UCSD-AML1 (cell line): ENCODE measurements at regions not wholly inside any gene's neighbourhood (a gene's known extent, or its start where the extent isn't known, plus 50 kb on each side); places are given as distances from the start of the nearest gene placed in this dataset.

ENCODE experiments used
- DNase-seq: peaks from one replicate; lab custom pipeline; 2025; ENCODE audit not compliant: unreplicated experiment; lab: John Stamatoyannopoulos, UW

- no peak for DNase-seq
Measured at GRCh38 chr1:13878021-13878420, 178.0 kb downstream of the PRDM2 start.

DNA sequence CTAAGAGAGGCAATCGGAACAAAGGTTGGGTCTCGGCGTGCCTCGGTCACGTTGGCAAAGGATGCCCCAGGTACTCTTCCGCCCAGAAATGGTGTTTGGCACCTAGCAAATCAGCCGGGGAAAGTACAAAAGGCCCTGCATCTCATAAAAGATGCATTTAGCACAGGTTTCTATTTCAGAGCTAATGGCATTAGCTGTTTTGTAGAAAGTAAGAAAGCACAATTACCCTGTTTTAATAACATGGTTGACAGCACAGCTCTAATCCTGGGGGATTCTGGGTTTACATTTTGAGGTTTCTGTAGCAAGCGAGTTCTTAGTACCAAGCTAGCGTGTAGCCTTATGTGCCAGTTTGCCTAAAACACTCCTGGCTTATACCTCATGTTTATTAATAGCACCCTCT lies 178.5 kb downstream of the PRDM2 start:
- no peak for DNase-seq

- no peak for DNase-seq
Measured at GRCh38 chr1:13881385-13882088, 181.5 kb downstream of the PRDM2 start.

- no peak for DNase-seq
Measured at GRCh38 chr1:13888351-13888986, 188.5 kb downstream of the PRDM2 start.

- DNase-seq: no peak
Measured at GRCh38 chr1:13889495-13889894, 189.5 kb downstream of the PRDM2 start.

GRCh38 chr1:13890766-13891165 lies 190.8 kb downstream of the PRDM2 start:
- DNase-seq: no peak

- no peak for DNase-seq
Measured at GRCh38 chr1:13892198-13892597, 192.2 kb downstream of the PRDM2 start.

DNA sequence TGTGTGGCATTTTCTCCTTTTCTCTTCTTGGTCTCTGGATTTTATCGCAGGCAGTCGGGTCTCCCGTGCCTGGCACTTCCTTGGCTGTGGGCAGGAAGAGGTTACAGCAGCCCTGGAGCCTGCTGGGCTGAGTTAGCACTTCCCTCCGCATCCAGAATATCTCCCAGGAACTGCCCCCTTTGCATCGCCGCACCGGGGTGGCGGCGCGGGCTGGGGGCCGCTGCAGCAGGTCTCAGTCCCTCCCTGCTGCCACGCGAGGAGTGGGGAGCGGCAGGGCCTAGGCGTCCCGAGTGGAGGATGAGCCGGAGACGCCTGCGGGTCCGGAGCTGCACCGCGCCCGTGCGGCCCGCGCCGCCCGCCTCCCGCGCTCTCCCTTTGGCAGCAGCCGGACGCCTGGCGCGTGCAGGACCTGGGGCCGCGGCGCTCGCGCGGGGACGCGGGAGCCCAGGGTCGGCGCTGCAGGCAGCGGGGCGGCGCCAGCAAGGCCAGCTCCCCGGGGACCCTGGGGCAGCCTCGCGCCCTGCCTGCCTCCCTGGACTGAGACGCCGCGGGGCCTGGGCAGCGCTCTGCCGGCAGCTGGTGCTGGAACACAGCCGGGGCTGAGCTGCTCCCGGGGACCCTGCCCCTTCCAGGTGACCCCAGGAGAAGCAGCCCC lies 192.8 kb downstream of the PRDM2 start:
- no peak for DNase-seq

DNA sequence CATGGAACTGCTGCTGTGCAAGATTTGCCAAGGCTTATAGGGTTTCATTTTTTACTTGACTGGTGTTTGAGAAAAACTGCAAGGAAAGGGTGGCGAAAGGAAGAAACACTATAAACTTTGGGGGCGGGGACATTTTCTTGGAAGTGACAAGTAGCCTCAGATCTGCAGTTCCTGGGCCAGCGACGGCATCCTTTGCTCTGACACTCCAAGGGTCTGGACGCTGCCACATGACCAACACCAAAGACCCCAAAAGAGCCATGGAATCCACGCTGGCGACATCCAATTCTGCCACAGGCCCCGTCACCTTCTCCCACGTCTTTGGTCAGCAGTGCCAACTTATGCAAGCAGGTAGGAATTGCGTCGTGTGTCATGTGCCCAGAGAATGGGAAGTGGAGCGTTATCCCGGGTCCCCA lies 193.4 kb downstream of the PRDM2 start:
- DNase-seq: no peak

- no peak for DNase-seq
Measured at GRCh38 chr1:13896932-13897331, 196.9 kb downstream of the PRDM2 start.

DNA sequence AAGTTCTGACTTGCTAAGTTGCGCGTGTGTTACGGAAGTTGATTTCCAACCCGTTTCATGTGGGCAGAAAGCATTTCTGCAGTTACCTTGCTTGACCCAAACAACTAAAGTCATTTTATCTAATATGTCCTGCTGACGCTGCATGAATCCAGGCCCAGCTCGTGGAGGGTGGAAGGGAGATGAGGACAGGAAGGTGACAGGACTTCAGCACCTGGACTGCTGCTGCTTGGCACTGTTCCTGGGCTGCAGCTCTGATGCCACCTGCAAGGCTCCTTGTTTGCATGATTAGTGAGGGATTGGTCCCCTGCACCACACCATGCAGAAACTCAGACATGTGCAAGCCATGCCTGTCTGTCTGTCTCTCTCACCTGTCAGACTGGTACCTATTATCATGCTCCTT lies 198.4 kb downstream of the PRDM2 start:
- DNase-seq: no peak

DNA sequence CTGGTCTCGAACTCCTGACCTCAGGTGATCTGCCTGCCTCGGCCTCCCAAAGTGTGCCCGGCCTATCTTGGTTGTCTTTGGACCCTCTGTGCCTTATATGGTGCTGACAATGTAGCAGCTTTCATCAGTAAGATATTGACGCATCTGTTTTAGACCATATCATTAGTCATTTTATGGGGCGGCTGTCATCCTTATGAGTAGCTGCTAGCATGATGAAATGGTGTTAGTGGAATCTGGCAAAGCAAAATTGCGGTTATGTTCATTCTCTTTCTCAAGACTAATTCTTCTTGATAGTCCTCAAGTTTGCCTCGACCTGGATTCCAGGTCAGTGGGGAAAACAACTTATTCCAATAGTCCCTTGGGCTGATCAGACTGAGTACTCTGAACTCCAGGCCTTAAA lies 199.9 kb downstream of the PRDM2 start:
- DNase-seq: no peak

DNA sequence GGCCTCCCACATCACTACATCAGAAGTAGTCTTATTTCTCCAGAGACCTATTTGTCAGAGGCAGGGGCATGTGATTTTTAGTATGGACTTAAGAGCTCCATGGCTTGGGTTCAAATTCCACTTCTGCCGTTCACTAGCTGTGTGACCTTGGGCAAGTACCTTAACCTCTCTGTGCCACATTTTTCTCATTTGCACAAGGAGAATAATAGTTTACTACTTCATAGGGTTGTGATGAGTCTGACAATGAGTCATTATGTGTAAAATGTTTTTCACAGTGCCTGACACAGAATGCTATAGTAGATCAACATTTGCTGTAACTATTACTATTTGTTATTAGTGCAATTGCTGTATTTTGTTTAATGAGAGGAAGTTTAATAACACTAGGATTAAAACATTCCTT lies 200.6 kb downstream of the PRDM2 start:
- no peak for DNase-seq

GRCh38 chr1:13901039-13901438 lies 201.1 kb downstream of the PRDM2 start:
- no peak for DNase-seq

DNA sequence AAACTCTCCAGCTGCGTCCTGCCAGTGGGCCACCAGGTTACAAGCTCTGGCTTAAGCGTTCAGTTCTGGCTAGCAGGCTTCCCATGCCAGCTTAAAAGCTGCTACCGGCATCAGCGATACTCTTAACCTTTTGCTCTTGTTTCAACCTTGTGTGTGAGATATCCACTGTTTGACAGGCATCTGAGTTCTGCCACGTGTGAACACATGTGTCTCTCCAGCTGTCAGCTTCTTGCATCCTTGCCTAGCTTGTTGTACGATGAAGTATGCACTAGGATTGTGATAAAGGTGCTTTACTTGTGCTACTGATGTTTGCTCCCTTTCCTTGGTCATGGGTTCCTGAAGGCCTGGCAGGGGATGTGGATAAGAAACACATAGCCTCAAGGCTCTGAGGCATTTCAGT lies 201.6 kb downstream of the PRDM2 start:
- no peak for DNase-seq

GRCh38 chr1:13908128-13908527 lies 208.1 kb downstream of the PRDM2 start:
- no peak for DNase-seq

DNA sequence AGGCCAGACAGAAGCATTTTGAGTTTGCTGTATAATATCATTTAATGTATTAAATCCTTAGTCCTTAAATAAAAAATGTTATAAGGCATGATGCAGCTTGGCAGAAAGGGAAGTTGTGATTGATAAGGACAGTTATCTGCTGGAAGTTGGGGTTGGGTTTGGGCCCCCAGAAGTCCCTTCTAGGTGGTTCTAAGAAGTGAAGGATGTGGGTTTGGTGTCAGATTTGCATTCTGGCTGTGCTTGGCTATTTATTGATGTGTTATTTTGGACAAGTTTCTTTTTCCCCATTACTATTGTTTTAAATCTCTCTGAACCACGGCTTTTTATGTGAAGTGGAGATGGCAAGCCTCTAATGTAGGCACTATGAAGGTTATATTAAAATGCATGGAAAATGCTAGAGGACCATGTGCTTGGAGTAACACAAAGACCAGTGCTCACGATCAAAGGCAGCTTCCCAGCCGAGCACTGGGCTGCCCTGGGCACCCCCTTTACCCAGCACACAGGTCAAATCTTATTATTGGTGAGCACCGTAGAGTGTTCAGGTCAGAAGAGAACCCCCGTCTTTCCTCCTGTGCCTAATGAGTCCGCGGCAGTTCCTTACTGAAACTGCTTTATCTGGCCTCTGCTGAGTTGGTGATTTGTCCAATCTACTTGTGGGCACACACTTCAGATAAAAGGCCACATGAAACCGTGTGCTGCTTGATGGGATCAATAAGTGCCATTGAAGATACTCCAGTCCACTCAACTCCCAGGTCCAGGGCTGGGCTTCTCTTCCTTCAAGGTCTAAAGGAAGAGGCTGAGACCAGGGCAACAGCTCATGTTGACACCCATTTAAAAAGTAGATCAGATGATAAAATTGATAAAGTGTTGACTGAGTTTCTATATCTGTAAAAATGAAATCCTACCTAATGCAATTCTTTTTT lies 212.0 kb downstream of the PRDM2 start:
- no peak for DNase-seq

DNA sequence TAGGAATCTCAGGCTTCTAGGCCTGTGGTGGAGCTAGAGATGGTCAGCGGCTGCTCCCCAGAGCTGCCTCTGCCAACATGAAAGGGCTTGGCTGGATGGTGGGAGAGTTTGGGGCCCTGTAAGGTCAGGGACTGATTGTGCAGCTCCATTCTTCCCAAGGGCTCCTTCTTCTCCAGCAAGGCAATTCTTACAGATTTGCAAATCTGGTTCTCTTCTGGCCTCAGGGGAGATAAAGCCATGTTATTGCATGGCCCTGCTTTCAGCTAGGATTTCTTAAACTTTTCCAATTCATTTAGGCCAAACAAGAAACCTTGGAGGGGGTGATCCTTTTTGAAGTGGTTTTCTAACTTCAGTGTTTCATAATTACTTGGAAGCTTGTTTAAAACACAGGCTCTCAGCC lies 213.4 kb downstream of the PRDM2 start:
- no peak for DNase-seq

- no peak for DNase-seq
Measured at GRCh38 chr1:13916530-13916929, 216.5 kb downstream of the PRDM2 start.

- DNase-seq: no peak
Measured at GRCh38 chr1:13917607-13918006, 217.6 kb downstream of the PRDM2 start.

DNA sequence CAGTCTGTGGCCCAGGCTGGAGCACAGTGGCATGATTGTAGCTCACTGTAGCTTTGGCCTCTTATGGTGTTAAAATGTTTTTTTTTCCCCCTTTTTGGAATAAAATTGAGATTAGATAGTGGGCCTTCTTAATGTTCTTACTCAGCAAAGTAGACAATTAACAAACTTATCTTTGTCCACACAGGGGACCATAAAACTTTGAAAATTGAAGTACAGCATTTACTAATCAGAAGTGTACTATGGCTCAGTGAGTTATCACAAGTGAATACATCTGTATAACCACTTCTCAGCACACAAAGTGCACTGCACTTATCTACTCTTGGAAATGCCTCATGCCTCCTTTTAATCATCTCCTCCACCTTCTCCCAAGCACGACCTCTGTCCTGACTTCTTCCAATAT lies 218.9 kb downstream of the PRDM2 start:
- DNase-seq: no peak
